NCI-H748 treated with DMSO at 0.1 percent for 48 hours (cell line): ENCODE measurements at regions not wholly inside any gene's neighbourhood (a gene's known extent, or its start where the extent isn't known, plus 50 kb on each side); places are given as distances from the start of the nearest gene placed in this dataset.
"Not testable (repeated sequence)": the region's sequence is repeated elsewhere in the genome, so short reads cannot be mapped to it uniquely, and the experiment has no call there.

ENCODE experiments used
- DNase-seq: peaks from one replicate; lab custom pipeline; 2025; lab: John Stamatoyannopoulos, UW

DNA sequence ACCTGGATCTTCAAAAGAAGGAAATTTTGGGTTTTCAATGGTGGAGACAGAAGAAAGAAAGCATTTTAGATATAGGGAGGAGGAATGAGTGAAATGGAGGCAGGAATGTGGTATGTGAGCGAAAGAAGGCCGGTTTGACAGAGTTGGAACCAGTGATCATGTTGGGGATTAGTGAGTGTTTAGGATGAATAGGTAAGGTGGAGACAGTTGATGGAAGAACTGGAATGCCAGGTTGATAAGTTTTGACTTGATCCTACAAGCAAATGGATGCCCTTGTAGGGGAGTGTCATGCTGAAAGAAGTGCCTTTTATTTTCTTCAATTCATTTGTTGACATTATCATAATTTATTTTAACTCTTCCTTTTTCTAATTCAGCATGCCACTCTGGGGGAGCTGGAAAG, 207.8 kb upstream of the AMOT start:
- DNase-seq, result no peak

DNA sequence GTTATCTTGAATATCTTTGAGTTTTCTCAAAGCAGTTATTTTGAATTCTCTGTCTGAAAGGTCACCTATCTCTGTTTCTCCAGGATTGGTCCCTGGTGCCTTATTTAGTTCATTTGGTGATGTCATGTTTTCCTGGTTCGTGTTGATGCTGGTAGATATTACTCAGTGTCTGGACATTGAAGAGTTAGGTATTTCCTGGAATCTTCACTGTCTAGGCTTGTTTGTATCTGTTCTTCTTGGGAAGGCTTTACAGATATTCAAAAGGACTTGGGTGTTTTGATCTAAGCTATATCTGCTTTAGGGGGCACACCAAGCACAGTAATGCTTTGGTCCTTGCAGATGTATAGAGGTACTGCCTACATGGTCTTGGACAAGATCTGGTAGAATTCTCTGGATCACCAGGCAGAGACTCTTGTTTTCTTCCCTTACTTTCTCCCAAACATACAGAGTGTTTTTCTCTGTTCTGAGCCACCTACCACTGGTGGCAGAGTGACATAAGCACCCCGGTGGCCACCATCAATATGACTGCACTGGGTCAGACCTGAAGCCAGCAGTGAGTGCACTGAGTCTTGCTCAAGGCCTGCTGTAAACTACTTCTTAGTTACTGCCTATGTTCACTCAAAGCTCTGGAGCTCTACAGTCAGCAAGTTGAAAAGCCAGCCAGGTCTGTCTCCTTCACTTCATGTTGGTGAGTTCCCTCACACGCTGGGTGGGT, 193.5 kb upstream of the AMOT start:
- no peak for DNase-seq

DNA sequence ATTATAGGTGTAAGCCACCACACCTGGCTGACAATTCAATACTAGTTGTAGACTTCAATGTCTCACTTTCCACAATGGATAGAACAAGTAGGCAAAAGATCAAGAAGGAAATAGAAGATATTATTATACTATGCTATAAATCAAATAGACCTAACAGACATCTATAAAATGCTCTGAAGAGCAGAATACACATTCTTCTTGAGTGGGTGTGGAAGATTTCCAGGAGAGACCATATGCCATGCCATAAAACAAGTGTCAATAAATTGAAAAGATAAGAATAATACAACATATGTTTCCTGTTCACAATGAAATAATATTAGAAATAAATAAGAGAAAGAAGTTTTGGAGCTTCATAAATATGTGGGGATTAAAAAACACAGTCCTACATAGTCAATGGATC, 179.3 kb upstream of the AMOT start:
- no peak for DNase-seq

DNA sequence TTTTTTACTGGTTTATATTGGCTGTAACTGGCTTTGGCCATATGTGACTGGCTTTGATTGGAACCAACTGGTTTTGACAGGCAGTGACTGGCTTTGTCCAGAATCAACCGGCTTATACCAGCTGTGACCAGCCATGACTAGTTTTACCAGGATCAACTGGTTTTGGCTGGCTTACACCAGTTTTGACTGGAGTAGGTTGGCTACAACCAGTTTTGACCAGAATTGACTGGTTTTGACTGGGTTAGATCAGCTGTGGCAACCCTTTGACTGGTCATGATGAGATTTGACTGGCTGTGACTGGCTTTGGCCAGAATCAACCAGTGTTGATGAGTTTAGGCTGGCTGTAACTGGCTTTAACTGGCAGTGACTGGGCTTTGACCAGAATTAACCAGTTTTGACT, 169.2 kb upstream of the AMOT start:
- no peak for DNase-seq

GRCh38 chrX:113009029-113009428, 168.4 kb upstream of the AMOT start:
- DNase-seq, result no peak

DNA sequence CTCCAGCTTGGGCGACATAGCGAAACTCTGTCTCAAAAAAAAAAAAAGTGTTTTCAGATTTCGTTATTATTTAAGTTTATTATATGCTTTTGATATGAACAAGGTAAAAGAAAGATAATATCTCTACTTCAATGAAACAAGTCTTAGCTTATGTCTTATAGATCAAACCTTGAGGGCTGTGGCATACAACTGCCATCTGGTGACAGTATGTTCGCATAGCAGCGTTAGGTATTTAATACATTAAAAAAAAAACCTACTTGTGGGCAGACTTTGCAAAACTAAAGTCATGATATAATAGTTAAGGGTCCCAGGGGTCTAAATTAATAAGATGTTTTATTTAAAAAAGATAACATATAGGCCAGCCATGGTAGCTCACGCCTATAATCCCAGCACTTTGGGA, 161.2 kb upstream of the AMOT start:
- DNase-seq, result no peak

DNA sequence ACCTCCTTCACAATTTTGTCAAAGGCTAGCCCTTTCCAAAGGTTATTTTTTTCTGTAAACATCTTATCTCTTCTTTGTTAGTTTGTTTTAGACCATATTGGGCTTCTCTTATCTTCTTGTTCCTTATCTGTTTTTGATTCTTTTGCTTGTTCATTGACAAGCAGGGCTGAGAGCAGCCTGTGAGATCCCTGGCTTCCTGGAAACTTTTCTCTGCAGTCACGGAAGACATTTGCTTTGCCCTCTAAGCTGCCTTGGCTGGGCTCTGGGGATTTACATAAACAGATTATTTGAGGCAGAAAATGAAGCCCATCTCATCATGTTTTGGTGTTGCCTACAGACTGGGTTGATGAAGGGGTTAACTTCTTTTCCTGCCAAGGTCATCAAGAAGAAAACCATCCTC, 157.4 kb upstream of the AMOT start:
- DNase-seq, result no peak

- DNase-seq, result no peak
Observed at GRCh38 chrX:112991801-112992200, 151.2 kb upstream of the AMOT start.

GRCh38 chrX:112979879-112980278, 139.2 kb upstream of the AMOT start:
- DNase-seq, result no peak

- no peak for DNase-seq
Observed at GRCh38 chrX:112968351-112969133, 127.9 kb upstream of the AMOT start.

DNA sequence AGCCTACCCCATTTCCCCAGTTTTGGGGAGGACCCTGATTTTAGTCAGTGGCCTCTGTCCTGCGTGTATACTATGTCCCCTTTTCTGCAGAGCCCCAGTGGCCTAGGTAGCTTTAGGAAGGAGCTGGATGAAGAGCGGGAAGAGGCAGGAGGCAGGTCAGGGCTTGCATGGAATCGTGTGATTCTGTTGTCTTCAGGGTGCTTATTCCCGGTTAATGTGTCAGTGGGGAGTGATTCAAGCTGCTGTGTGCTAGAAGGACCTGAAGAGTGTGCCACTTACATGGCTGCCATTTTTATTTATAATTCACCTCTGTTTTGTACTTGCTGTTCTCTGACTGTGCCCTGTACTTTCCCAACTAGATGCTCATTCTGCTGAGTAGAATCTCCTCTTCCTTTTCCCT, 127.3 kb upstream of the AMOT start:
- DNase-seq, result no peak

- no peak for DNase-seq
Observed at GRCh38 chrX:112967341-112967740, 126.7 kb upstream of the AMOT start.

- no peak for DNase-seq
Observed at GRCh38 chrX:112961981-112962380, 121.3 kb upstream of the AMOT start.

- DNase-seq, result no peak
Observed at GRCh38 chrX:112947981-112948615, 107.5 kb upstream of the AMOT start.

- no peak for DNase-seq
Observed at GRCh38 chrX:112946227-112946626, 105.6 kb upstream of the AMOT start.

GRCh38 chrX:112945826-112946225, 105.2 kb upstream of the AMOT start:
- no peak for DNase-seq

GRCh38 chrX:112941209-112941837, 100.7 kb upstream of the AMOT start:
- DNase-seq, result no peak

GRCh38 chrX:112935029-112935428, 94.4 kb upstream of the AMOT start:
- DNase-seq, result no peak

GRCh38 chrX:112931900-112932299, 91.3 kb upstream of the AMOT start:
- DNase-seq, result no peak

DNA sequence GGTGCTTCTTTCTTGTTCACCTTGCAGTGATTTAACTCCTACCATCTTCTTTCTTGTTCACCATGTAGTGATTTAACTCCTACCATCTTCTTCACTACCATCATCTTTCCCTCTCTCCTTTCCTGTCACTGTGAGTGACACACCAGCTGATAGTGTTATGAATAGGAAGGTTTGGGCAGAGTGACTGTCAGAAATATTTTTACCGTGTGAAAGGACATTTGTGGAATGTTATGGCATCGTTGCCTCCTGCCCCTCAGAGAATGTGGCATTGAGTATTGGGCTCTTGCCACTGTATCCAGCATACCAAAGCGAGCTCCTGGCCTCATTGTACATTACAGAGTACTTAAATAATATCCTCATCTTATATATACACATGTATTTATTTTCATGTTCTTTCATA, 90.8 kb upstream of the AMOT start:
- no peak for DNase-seq

- not testable (repeated sequence) for DNase-seq
Observed at GRCh38 chrX:112923381-112923780, 82.8 kb upstream of the AMOT start.

DNA sequence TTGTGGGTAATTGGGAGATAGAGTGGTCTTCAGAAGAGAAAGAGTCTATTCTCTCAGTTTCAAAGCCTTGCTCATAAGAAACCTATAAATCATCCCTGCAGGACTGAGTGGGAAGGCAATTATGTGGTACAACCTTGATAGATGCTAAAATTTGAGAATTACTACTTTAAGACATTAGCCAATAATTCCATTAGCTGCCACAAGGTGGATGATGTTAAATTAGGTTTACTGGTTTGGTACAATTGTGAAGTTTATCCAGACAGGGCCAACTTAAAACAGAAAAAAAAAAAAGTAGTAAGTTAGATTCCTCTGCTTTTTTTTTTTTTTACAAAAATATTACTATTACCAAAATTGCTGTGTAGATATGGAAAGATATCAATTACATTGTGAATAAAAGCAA, 73.2 kb upstream of the AMOT start:
- no peak for DNase-seq

GRCh38 chrX:112910418-112910817, 69.8 kb upstream of the AMOT start:
- no peak for DNase-seq
